ENCODE measurements at regions not wholly inside any gene's neighbourhood (a gene's known extent, or its start where the extent isn't known, plus 50 kb on each side); places are given as distances from the start of the nearest gene placed in this dataset.

DNA sequence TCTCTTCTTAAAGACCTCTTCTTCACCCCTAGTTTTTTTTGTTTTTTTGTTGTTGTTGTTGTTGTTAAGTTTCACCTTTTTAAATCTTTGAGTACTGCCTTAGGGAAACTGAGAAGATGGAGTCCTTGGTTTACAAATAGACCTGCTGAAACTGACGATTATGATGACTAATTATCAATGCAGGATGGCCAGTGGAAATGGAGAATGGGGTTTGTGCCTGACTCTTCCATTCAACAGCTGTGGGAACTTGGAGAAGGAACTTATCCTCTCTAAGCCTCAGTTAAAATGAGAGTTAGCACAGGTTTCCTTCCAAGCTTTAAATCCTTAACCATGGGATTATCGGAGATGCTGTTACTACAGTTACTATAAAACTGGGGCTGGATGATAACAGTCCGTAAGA, 66.7 kb upstream of the PNMA1 start:
- TF ChIP-seq CTCF (conservative IDR thresholded peaks at IDR 0.05; ENCODE audit: low read length) (no peak), EZH2phosphoT487 (IDR thresholded peaks at IDR 0.05; ENCODE audit: borderline replicate concordance) (no peak)
